ENCODE measurements at regions not wholly inside any gene's neighbourhood (a gene's known extent, or its start where the extent isn't known, plus 50 kb on each side); places are given as distances from the start of the nearest gene placed in this dataset.

GRCh38 chr11:45471266-45471665 lies 185.1 kb upstream of the SYT13 start:
- no peak for FAIRE-seq

GRCh38 chr11:45470794-45471167 lies 184.6 kb upstream of the SYT13 start:
- no peak for FAIRE-seq

GRCh38 chr11:45470151-45470793 lies 184.1 kb upstream of the SYT13 start:
- FAIRE-seq = no peak

- no peak for FAIRE-seq
Measured at GRCh38 chr11:45468267-45468856, 182.2 kb upstream of the SYT13 start.

- no peak for FAIRE-seq
Measured at GRCh38 chr11:45463541-45463940, 177.4 kb upstream of the SYT13 start.

- no peak for FAIRE-seq
Measured at GRCh38 chr11:45461514-45461913, 175.4 kb upstream of the SYT13 start.

GRCh38 chr11:45459491-45459890 lies 173.3 kb upstream of the SYT13 start:
- FAIRE-seq = no peak

- FAIRE-seq = no peak
Measured at GRCh38 chr11:45458269-45458668, 172.1 kb upstream of the SYT13 start.

- FAIRE-seq = no peak
Measured at GRCh38 chr11:45457649-45458048, 171.5 kb upstream of the SYT13 start.

GRCh38 chr11:45456686-45457085 lies 170.5 kb upstream of the SYT13 start:
- FAIRE-seq = no peak

GRCh38 chr11:45455536-45455935 lies 169.4 kb upstream of the SYT13 start:
- FAIRE-seq = no peak

GRCh38 chr11:45454917-45455401 lies 168.8 kb upstream of the SYT13 start:
- no peak for FAIRE-seq

GRCh38 chr11:45453721-45454120 lies 167.6 kb upstream of the SYT13 start:
- no peak for FAIRE-seq

- FAIRE-seq = no peak
Measured at GRCh38 chr11:45451766-45452440, 165.8 kb upstream of the SYT13 start.

- FAIRE-seq = no peak
Measured at GRCh38 chr11:45450189-45450588, 164.0 kb upstream of the SYT13 start.

GRCh38 chr11:45449036-45449601 lies 163.0 kb upstream of the SYT13 start:
- no peak for FAIRE-seq

- FAIRE-seq = no peak
Measured at GRCh38 chr11:45448561-45448960, 162.4 kb upstream of the SYT13 start.

- FAIRE-seq = no peak
Measured at GRCh38 chr11:45446998-45447397, 160.9 kb upstream of the SYT13 start.

- FAIRE-seq = no peak
Measured at GRCh38 chr11:45446434-45446833, 160.3 kb upstream of the SYT13 start.

GRCh38 chr11:45444796-45445195 lies 158.7 kb upstream of the SYT13 start:
- FAIRE-seq = no peak

- no peak for FAIRE-seq
Measured at GRCh38 chr11:45440111-45440510, 154.0 kb upstream of the SYT13 start.

GRCh38 chr11:45436966-45437365 lies 150.8 kb upstream of the SYT13 start:
- no peak for FAIRE-seq

GRCh38 chr11:45436118-45436517 lies 150.0 kb upstream of the SYT13 start:
- FAIRE-seq = no peak

- no peak for FAIRE-seq
Measured at GRCh38 chr11:45435706-45436105, 149.6 kb upstream of the SYT13 start.
